HEK293T (cell line): ENCODE measurements at regions not wholly inside any gene's neighbourhood (a gene's known extent, or its start where the extent isn't known, plus 50 kb on each side); places are given as distances from the start of the nearest gene placed in this dataset.

ENCODE experiments used
- ARNT ChIP-seq: fragments of 450-650 bp; IDR thresholded peaks from 2 replicates; pipeline ENCODE4 v1.6.1; 2017; ENCODE audit warnings: mild to moderate bottlenecking
- FOXM1 ChIP-seq: fragments of 450-650 bp; IDR thresholded peaks from 2 replicates; pipeline ENCODE4 v1.6.1; 2017; ENCODE audit warnings: mild to moderate bottlenecking, borderline replicate concordance
- L3MBTL2 ChIP-seq: fragments of 450-650 bp; conservative IDR thresholded peaks from 2 replicates; pipeline ENCODE4 v1.6.1; 2016; ENCODE audit warnings: mild to moderate bottlenecking
- SP1 ChIP-seq: fragments of 450-650 bp; IDR thresholded peaks from 2 replicates; pipeline ENCODE4 v1.6.1; 2017
- SUZ12 ChIP-seq: fragments of 450-650 bp; IDR thresholded peaks from 2 replicates; pipeline ENCODE4 v1.6.1; 2016; ENCODE audit warnings: mild to moderate bottlenecking
- TARDBP ChIP-seq: fragments of 450-650 bp; IDR thresholded peaks from 2 replicates; pipeline ENCODE4 v1.6.1; 2016
- ZNF384 ChIP-seq: fragments of 450-650 bp; IDR thresholded peaks from 2 replicates; pipeline ENCODE4 v1.6.1; 2016

DNA sequence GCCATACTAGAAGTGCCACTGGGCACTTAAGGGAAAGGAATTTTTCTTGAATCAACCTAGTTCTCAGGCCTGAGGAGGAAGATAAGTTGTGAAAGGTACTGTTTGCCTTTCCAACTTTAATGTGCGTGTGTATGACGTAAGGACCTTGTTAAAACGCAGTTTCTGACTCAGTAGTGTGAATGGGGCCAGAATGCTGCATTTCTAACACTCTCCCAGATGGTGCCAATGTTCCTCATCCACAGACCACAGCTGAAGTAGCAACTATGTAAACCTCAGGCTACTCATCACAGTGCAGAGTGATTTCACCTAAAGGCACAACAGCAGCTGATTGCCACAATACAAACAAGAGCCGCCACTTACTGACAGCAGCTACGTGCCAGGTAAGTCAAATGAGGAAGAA, 103.6 kb downstream of the OTOL1 start:
- TF ChIP-seq SUZ12 (no peak), FOXM1 (no peak), TARDBP (no peak), L3MBTL2 (no peak), ARNT (no peak), SP1 (no peak), ZNF384 (no peak)
